NCI-H748 (cell line): ENCODE measurements at regions not wholly inside any gene's neighbourhood (a gene's known extent, or its start where the extent isn't known, plus 50 kb on each side); places are given as distances from the start of the nearest gene placed in this dataset.
"Not testable (repeated sequence)": the region's sequence is repeated elsewhere in the genome, so short reads cannot be mapped to it uniquely, and the experiment has no call there.

Experiments used
- DNase-seq: peaks from one replicate; lab custom pipeline; 2025; ENCODE audit not compliant: unreplicated experiment; lab: John Stamatoyannopoulos, UW

DNA sequence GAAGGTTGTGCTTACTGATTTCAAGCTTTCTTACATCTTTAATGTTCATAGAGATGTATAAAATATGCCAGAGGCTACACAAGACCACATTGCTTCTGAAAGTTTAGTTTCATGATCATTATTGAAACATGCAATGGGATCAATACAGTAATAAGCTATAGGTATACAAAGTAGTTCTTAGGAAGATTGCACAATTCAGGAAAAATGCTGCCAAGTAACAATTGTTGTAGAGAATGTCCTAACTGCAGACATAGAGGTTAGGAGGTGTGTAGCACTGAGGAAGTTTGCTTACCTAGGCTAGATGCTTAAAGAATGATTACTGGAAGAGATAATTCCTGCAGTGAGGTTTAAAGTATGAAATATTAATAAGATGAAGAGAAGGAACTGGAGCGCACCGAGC is 259.5 kb upstream of the CYRIA start:
- no peak for DNase-seq

DNA sequence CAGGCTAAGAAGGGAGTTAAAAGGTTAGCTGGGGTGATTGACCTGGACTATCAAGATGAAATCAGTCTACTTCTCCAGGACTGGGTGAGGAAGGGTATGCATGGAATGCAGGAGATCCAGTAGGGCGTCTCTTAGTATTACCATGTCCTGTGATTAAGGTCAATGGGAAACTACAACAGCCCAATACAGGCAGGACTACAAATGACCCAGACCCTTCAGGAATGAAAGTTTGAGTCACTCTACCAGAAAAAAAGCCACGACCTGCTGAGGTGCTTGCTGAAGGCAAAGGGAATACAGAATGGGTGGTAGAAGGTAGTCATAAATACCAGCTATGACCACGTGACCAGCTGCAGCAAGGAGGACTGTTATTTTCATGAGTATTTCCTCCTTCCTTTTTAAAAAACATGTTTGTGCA is 249.7 kb upstream of the CYRIA start:
- DNase-seq = not testable (repeated sequence)

DNA sequence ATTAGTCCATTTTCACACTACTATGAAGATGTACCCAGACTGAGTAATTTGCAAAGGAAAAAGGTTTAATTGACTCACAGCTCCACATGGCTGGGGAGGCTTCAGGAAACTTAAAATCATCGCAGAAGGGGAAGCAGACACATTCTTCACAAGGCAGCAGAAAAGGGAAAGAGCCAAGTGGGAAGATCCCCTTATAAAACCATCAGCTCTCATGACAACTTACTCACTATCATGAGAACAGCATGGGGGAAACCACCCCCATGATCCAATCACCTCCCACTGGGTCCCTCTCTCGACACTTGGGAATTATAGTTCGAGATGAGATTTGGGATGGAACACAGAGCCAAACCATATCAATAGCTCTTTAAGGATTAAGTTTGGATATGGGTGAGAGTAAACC is 246.1 kb upstream of the CYRIA start:
- DNase-seq = no peak

DNA sequence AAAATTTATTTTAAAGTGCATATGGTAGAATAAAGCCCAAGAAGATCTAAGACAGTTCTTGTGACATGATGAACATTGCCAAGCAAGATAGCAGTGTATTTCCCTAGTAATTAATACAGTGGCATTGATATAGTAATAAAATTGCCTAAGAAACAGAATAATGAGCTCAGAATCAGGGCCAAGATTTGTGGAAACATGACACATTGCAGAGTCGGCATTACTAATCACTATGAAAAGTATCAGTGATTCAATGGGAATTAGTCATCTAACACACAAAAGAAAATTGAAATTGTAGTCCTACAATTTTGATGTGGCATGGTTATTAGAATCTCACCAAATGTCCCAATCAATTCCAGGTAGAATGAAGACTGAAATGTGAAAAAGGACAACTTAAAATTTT is 243.0 kb upstream of the CYRIA start:
- DNase-seq = no peak

DNA sequence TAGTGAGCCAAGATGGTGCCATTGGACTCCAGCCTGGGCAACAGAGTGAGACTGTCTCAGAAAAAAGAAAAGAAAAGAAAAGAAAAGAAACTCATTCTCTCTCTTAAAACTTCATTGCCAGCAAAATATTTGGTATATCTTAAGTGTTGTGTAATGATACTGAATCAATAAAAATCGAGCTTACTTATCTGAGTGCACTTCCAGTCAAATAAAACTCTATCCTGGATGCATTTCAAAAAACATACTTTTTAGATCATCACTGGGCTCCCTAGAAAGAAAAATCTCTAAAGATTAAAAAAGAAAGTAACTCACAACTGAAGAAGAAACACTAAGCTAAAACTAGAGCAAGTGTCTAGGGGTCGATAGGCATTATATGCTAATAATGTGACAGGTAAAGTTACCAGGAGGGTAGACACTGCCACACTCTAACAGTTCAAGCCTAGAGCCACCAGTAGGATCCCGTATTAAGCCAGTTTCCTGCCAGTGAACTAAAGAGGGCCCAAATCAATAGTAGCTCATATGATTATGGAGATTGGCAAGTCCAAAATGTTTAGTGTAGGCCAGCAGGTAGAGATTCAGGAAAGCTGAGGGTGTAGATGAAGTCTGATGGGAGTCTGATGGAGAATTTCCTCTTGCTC is 242.1 kb upstream of the CYRIA start:
- DNase-seq = no peak

DNA sequence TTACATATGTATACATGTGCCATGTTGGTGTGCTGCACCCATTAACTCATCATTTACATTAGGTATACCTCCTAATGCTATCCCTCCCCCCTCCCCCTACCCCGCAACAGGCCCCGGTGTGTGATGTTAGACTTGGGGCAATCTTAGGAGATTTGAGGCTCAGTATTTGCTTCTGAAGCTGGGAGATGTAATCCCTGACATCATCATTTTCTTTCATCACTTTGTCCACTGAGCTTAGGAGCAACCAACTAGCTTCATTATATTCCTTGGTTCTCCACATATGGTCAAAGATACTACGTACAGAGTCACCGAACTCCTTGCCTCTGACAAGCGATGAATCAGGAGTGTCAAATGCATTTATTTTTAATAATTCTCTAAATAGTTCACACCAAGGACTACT is 239.7 kb upstream of the CYRIA start:
- DNase-seq = not testable (repeated sequence)

DNA sequence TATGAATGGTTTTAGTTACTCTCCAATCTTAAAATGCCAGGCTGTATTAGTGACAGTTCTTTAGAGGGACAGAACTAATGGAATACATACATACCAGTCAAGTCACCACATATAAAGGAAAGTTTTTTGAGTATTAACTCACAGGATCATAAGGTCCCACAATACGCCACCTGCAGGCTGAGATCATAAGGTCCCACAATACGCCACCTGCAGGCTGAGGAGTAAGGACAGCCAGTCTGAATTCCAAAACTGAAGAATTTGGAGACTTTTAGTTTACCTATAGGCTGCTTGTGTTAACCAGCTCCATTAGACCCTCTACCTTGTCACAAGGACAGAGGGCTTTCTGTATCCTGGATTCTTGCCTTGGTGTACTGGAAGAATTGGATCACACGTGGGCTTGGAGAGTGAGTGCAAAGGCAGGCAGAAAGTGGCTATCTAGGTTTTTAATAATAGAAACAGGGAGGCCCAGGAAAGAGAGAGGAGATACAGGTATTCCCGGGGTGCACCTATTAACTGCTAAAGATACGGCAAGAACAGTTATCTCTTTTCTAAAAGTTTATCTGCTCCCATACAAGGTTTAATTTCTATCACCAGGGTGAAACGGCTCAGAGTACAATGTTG is 234.9 kb upstream of the CYRIA start:
- peak; percentile 32 for DNase-seq

DNA sequence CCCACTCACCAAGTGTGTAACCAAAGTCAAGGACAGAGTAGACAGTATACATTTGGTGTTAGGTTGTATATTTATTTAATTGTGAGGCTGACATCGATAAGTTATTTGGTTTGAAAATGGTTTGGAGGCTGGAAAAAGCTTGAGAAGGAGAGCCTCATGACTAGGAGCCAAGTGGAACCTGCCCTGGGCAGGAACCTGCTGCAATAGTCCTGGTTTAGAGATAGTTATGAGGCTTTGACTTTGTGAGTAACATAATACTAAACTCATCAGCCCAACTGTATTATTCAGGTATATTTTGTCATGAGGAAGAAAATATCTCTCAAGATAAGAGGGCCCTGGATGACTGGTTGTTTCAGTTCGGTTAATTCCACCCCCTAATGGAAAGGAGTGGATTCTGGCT is 234.3 kb upstream of the CYRIA start:
- no peak for DNase-seq

DNA sequence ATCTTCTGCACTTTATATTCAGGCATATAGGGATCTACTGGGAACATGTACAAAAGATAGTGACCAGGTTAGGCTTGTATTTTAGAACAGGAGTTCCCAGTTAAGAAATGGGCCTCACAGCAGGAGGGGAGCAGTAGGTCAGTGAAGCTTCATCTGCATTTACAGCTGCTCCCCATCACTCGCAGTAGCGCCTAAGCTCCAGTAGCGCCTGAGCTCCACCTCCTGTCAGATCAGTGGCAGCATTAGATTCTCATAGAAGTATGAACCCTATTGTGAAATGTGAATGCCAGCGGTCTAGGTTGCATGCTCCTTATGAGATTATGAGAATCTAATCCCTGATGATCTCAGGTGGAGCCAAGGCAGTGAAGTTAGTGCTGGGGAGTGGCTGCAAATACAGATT is 224.4 kb upstream of the CYRIA start:
- peak; percentile 26 for DNase-seq

DNA sequence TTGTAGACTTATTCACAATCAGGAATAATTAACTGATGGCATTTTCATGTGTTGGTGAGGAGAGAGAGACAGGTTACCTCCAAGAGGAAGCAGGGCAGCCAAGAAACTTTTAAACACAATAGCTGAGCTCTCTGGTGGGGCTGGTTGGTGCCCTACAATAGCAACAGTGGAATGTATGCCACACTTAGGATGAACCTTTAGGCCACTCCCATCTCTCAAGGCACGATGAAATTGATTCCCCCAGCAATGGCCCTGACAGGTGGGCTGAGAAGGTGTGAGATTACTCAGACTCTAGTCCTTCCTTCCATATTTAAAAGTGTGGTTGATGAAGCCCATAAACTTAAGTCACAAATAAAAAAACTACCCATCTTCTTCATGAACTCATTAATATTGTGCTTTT is 219.4 kb upstream of the CYRIA start:
- DNase-seq = no peak

DNA sequence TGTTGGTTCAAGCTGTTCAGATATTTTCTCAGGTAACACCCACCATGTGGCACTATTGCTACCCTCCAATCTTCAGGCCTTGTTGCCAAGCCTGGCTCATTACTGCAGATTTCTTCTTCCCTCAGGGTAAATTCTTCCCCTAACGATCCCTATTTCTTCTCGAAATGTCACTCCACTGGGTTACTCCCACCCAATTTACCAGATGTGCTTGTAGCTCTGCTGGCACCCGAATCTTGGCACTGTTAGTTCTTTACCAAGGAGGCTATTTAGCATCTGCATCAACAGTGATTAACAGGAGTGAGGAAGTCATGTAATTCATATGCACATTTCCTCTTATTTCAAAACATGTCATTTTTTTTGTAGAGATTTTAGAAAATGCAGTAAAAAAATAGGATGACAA is 217.1 kb upstream of the CYRIA start:
- no peak for DNase-seq

DNA sequence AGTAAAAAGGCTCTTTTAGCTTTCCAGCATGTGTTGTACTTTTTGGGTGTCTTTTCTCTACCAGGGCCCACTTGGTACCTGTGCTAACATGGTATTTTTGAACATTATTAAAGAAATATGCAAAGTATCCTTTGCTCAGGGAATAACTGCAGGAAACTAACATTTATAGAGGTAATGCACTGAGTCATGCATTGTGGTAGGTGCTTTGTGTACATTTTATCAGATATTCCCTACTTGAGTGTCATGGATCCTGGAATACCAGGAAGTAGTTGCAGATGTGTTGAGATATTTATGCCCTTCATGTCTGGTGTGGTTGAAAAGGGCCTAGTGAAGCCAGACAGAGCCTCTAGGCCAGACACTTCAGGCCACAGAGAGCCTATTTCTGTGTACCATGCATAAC is 215.5 kb upstream of the CYRIA start:
- no peak for DNase-seq

DNA sequence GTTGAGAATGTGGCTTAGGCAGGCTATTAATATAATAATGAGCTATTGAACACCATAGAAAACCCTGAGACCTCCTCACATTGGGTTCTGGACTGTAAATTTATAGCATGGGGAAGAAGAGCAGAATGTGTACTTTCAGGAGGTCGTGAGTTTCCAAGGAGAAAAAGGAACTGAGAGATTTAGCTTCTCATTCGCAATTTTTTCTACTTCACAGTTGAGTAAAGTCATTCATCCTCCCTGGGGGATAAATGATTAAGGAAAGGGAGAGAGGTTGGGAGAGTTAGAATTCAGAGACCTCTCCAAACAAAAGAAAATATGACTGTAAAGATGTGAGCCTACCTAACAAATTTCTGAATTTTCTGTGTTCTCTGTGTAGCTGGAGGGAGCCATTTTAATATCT is 205.8 kb upstream of the CYRIA start:
- DNase-seq = no peak

DNA sequence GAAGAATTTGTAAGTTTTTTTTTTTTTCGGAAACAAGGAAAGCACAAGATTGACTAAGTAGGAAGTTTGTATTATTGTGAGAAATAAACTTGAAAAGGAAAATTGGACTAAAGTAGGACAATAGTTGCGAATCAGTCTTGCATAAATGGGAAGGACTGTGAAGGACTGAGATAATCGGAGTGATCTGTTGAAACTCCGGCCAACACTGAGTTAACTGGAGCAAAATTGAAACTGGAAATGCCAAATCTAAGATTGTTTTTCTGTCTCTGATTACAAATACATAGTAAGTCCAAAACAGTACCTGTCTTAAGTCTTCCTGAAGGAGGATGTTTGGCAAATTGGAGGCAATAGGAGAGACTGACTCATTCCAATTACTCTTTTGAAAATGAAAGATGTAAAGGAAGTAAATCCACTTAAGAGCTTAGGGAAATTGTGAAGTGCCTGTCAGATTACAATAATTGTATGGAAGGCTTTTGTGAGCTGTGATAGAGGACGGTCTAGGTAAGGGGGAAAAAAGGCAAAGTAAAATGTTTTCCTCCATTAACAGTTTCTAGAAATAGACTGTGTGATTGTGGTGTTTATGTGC is 204.9 kb upstream of the CYRIA start:
- peak; percentile 9 for DNase-seq

DNA sequence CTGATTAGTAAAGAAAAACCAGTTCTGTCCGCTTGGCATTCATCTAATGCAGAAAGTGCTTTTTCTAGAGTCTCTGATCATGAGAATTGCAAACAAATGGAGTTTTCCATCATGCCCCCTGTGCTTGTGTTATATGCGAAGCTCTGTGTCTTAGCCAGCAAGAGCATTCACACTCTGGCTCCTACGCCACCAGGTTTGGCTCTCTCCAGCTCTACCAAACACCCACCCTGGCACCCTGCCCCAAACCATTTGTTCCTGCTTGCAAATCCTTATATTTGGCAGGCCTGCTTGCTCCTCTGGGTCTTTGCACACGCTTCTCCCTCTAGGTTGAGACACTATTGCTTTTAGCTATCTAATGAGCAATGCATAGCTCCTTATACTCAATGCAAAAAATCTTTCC is 204.1 kb upstream of the CYRIA start:
- DNase-seq = no peak

DNA sequence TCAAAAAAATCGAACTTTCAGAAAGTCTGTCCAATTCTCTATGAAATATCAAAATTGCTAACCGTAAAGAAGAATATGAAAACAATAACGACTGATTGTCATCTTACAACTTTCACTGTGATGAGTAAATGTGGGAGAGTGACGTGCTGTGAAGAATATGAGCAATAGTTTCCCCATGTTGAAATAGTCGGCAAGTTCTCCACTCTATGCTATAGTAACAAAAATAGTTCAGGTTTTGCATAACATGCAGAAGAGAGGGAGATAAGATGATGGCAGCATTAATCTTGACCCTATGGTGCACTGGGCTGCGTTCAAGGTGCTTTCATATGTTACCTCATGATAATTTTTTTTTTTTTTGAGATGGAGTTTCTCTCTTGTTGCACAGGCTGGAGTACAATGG is 196.8 kb upstream of the CYRIA start:
- no peak for DNase-seq

DNA sequence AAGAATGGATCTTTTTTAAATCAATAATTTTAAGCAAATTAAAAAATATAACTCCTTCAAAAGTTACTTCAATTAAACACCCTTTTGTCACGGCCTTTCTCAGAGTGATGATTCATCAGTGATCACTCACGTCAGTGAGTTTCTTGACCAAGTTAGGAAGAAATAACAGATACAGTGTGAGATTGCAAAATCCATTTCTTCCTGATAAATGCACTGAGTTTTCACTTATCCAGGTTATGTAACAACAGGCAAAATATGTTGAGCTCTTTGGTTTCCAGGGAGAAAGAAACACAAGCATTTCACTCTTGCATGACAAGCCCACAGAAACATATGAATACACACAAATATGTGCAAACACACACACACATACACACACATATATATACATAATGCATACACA is 195.9 kb upstream of the CYRIA start:
- no peak for DNase-seq

DNA sequence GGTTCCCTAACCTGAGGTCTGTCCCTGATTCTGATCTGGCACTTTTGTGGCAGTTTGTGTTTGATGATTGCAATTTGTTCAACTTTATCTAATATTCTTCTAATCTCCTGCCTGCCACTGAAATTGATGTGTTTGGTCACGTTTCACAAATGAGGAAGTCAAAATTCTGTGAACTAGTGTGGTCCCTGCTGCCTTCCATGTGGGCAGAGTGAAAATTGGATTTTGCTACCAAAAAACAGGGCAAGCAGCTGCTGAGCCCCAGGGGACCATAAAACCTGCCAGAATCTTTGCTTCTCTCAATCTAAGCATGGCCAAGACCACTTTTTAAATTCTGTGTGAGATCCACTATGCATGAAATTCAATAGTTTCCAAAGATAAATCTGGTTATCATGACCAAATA is 195.5 kb upstream of the CYRIA start:
- DNase-seq = no peak

DNA sequence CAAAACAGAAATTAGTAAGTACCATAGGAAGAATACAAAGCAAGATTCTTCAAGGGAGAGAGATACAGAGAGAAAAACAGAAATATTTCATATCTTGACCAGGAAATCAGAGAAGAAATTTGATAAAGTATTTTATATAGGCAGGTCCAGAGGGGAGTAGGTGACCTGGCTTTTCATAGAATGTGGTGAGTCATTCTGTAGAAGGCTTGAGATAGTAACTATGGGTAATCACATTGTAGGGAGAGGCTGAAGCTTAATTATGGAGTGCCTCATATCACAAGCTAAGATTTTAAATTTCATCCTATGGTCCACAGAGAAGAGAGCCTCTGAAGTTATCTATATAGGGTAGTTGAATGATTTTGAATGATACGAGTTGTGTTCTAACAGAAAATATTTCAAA is 195.0 kb upstream of the CYRIA start:
- no peak for DNase-seq

DNA sequence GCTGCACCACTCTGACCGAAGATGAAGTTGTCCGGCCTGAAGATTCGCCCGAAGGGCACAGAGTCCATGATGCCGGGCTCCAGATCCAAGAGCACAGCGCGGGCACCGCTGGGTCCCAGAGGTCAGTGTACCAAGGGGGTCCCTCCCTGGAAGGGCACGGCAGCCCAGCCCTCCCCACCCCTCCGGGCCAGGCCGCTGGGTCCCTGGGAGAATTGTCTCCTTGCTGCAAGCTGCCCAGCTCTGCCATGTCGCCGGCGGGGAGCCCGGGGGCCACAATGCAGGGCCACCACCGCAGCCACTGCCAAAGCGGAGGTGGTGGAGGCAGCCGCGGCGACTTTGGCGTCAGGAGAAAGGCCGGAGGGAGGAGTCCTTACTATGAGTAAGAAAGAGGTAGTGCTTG is 189.5 kb upstream of the CYRIA start:
- no peak for DNase-seq

DNA sequence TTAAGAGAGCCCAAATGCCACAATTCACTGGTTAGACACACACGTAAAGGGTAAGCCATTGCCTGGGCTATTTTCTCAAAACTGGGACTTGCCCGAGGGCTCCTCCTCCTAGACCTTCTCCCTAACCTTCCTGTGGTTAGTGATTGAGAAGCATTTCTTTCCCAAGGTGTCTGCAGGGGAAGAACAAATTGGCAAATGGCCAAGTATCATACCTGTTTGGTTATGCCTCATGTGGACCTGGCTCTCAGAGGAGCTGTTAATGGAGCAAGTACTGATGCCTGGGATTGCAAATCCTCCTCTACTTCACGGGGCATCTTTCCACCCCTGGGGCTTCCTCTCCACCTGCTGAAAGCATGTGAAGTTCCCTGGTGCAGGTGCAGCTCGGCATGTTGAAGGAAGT is 187.5 kb upstream of the CYRIA start:
- no peak for DNase-seq

DNA sequence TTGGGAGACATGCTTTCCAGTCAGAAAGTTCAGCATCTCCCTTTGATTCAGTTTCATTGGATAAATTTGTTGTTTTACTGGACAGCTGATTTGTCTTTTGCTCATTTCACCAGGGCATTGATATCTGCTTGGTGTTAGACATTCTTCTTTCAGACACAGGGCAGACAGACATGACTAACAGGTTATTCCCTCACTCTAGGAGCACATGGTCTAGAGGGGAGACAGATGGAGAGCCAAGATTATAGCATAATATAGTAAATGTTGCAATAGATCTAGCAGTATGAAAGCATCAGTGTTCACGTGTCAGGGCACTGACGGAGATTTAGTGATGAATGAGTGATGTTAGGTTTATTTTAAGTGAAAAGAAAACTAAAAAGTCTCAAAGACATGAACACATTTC is 187.0 kb upstream of the CYRIA start:
- no peak for DNase-seq

DNA sequence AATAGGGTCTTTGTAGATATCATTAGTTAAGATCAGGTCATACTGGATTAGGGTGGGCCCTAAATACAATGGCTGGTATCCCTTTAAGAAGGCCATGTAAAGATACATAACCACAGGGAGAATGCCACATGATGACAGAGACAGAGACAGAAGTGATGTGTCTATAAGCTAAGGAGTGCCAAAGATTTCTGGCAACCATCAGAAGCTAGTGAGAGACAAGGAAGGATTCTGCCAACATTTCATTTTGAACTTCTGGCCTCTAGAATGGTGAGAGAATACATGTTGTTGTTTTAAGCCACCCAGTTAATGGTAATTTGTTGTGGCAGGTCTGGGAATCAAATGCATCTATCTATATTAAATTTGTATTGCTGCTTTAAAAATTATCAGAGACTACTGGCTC is 185.5 kb upstream of the CYRIA start:
- no peak for DNase-seq
